HepG2 (cell line): ENCODE measurements at regions not wholly inside any gene's neighbourhood (a gene's known extent, or its start where the extent isn't known, plus 50 kb on each side); places are given as distances from the start of the nearest gene placed in this dataset.
A peak's percentile ranks its signal among the peaks of the same experiment; 100 is the strongest.

Experiments
- AGO2 ChIP-seq: fragments of 200-400 bp; formaldehyde crosslinking; optimal IDR thresholded peaks from 2 replicates; pipeline ENCODE3; 2017; ENCODE audit warnings: mild to moderate bottlenecking, low read depth, low read length, moderate library complexity
- DMAP1 ChIP-seq: IDR thresholded peaks from 2 replicates; pipeline ENCODE4 v1.6.1; 2016
- FOXA3 ChIP-seq: IDR thresholded peaks from 2 replicates; pipeline ENCODE4 v1.6.1; 2016; ENCODE audit warnings: missing genetic modification reagents, missing compliant biosample characterization
- HDAC2 ChIP-seq: sonication (generic); formaldehyde crosslinking; IDR thresholded peaks from 2 replicates; pipeline ENCODE4 v1.4.0; 2020; ENCODE audit warnings: missing genetic modification reagents
- HNRNPK ChIP-seq: fragments of 200-400 bp; formaldehyde crosslinking; IDR thresholded peaks from 2 replicates; pipeline ENCODE4 v1.6.1; 2018; ENCODE audit warnings: low read length, low read depth, moderate library complexity, mild to moderate bottlenecking; ENCODE audit not compliant: poor library complexity, severe bottlenecking
- JUNB ChIP-seq: sonication (generic); formaldehyde crosslinking; IDR thresholded peaks from 2 replicates; pipeline ENCODE4 v1.8.0; 2022; ENCODE audit warnings: missing genetic modification reagents, mild to moderate bottlenecking, borderline replicate concordance
- KDM1A ChIP-seq: IDR thresholded peaks from 2 replicates; pipeline ENCODE4 v1.6.1; 2016; ENCODE audit warnings: missing compliant biosample characterization
- KLF13 ChIP-seq: sonication (generic); formaldehyde crosslinking; IDR thresholded peaks from 2 replicates; pipeline ENCODE4 v1.4.0; 2020; ENCODE audit warnings: mild to moderate bottlenecking, missing genetic modification reagents
- MBNL3 ChIP-seq: fragments of 250-450 bp; sonication (Bioruptor Pico); conservative IDR thresholded peaks from 2 replicates; pipeline ENCODE4 v1.8.0; 2022; ENCODE audit warnings: mild to moderate bottlenecking, inconsistent platforms
- MTF1 ChIP-seq: sonication (generic); formaldehyde crosslinking; IDR thresholded peaks from 2 replicates; pipeline ENCODE4 v1.5.0; 2020; ENCODE audit warnings: missing genetic modification reagents
- MYNN ChIP-seq: sonication (generic); formaldehyde crosslinking; IDR thresholded peaks from 2 replicates; pipeline ENCODE4 v1.4.0; 2020; ENCODE audit warnings: mild to moderate bottlenecking, low read depth, missing genetic modification reagents
- NCOA2 ChIP-seq: sonication (generic); formaldehyde crosslinking; IDR thresholded peaks from 2 replicates; pipeline ENCODE4 v1.8.0; 2022; ENCODE audit warnings: inconsistent platforms
- SOX13 ChIP-seq, 3 experiments: fragments of 450-650 bp in 1 of 3; sonication (generic) in 1 of 3; formaldehyde crosslinking in 1 of 3; IDR thresholded peaks in 2 of 3; conservative IDR thresholded peaks in 1 of 3; 2 replicates each; pipeline versions ENCODE4 v1.5.0 to v1.6.1; 2016 to 2020; ENCODE audit warnings: antibody characterized with exemption in 1 of 3, mild to moderate bottlenecking in 1 of 3, missing compliant biosample characterization in 1 of 3, missing genetic modification reagents in 1 of 3, moderate library complexity in 1 of 3
- SP5 ChIP-seq: IDR thresholded peaks from 2 replicates; pipeline ENCODE4 v1.6.1; 2016; ENCODE audit warnings: low read depth, borderline replicate concordance
- TGIF2 ChIP-seq: IDR thresholded peaks from 2 replicates; pipeline ENCODE4 v1.6.1; 2016; ENCODE audit warnings: control low read depth, missing compliant biosample characterization
- ZC3H4 ChIP-seq: sonication (generic); formaldehyde crosslinking; IDR thresholded peaks from 2 replicates; pipeline ENCODE4 v1.4.0; 2020; ENCODE audit warnings: missing genetic modification reagents, borderline replicate concordance
- ZKSCAN8 ChIP-seq: IDR thresholded peaks from 2 replicates; pipeline ENCODE4 v1.6.1; 2016; ENCODE audit warnings: borderline replicate concordance, missing genetic modification reagents, missing compliant biosample characterization
- ZNF17 ChIP-seq: sonication (generic); formaldehyde crosslinking; IDR thresholded peaks from 2 replicates; pipeline ENCODE4 v1.5.0; 2020; ENCODE audit warnings: mild to moderate bottlenecking, missing genetic modification reagents
- ZNF232 ChIP-seq: sonication (generic); formaldehyde crosslinking; IDR thresholded peaks from 2 replicates; pipeline ENCODE4 v1.4.0; 2020; ENCODE audit warnings: missing genetic modification reagents, borderline replicate concordance
- ZNF326 ChIP-seq: sonication (generic); formaldehyde crosslinking; IDR thresholded peaks from 2 replicates; pipeline ENCODE4 v1.4.0; 2020; ENCODE audit warnings: missing genetic modification reagents, borderline replicate concordance
- ZNF33B ChIP-seq: sonication (generic); formaldehyde crosslinking; IDR thresholded peaks from 2 replicates; pipeline ENCODE4 v1.5.1; 2020; ENCODE audit warnings: mild to moderate bottlenecking, missing genetic modification reagents
- ZNF34 ChIP-seq: sonication (generic); formaldehyde crosslinking; IDR thresholded peaks from 2 replicates; pipeline ENCODE4 v1.4.0; 2020; ENCODE audit warnings: mild to moderate bottlenecking, missing genetic modification reagents, borderline replicate concordance
- ZNF446 ChIP-seq: sonication (generic); formaldehyde crosslinking; IDR thresholded peaks from 2 replicates; pipeline ENCODE4 v1.5.0; 2020; ENCODE audit warnings: mild to moderate bottlenecking, missing genetic modification reagents
- ZNF550 ChIP-seq: sonication (generic); formaldehyde crosslinking; IDR thresholded peaks from 2 replicates; pipeline ENCODE4 v1.4.0; 2020; ENCODE audit warnings: mild to moderate bottlenecking, missing genetic modification reagents, borderline replicate concordance
- ZNF570 ChIP-seq: sonication (generic); formaldehyde crosslinking; IDR thresholded peaks from 2 replicates; pipeline ENCODE4 v1.4.0; 2020; ENCODE audit warnings: mild to moderate bottlenecking, missing genetic modification reagents, borderline replicate concordance
- ZNF572 ChIP-seq: sonication (generic); formaldehyde crosslinking; IDR thresholded peaks from 2 replicates; pipeline ENCODE4 v1.5.1; 2020; ENCODE audit warnings: mild to moderate bottlenecking, missing genetic modification reagents
- ZNF788 ChIP-seq: sonication (generic); formaldehyde crosslinking; IDR thresholded peaks from 2 replicates; pipeline ENCODE4 v1.5.0; 2020; ENCODE audit warnings: mild to moderate bottlenecking, missing genetic modification reagents, borderline replicate concordance
- ZNF790 ChIP-seq: sonication (generic); formaldehyde crosslinking; IDR thresholded peaks from 2 replicates; pipeline ENCODE4 v1.8.0; 2022; ENCODE audit warnings: missing genetic modification reagents, mild to moderate bottlenecking, borderline replicate concordance
- TF ChIP-seq, protein P1 (sequence below): fragments of 450-650 bp; IDR thresholded peaks from 2 replicates; pipeline ENCODE4 v1.6.1; 2016
- TF ChIP-seq, protein P2 (sequence below): sonication (generic); formaldehyde crosslinking; IDR thresholded peaks from 2 replicates; pipeline ENCODE4 v1.4.0; 2020; ENCODE audit warnings: missing genetic modification reagents

DNA sequence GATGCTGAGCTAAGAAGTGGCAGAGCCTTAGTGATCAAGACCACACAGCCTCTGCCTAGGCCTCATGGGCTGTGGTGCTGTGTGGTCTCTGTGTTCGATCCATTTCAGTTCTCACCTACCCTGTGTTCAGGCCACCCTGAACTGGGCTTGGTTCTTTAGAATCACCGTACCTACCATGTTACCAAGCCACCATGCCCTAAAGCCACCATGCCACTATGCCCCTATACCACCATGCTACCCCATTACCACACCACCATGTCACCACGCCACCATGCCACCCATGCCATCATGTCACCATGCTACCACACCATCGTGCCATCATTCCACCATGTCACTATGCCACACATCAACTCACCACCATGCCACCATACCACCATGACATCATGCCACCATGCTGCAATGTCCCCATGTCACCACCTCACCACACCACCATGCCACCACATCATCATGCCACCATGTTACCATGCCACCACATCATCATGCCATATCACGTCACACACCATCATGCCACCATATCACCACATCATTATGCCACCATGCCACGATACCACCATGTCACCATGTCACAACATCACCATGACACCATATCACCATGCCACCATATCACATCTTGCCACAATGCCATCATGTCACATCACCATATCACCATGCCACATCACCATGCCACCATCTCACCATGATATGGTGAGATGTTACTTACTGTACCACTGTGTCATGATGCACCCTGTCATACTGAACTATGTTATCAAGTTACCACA, 191.0 kb upstream of the ARL4C start (continued):
- TF ChIP-seq ZNF326 (CRISPR knock-in tag) (no peak), ZNF34 (CRISPR knock-in tag) (no peak), MBNL3 (CRISPR knock-in tag) (no peak), KLF13 (CRISPR knock-in tag) (0 out of 2 replicates have a peak, but pooled peaks have one; percentile 71), ZNF550 (0 out of 2 replicates have a peak, but pooled peaks have one; percentile 90), NCOA2 (no peak), ZNF232 (CRISPR knock-in tag) (no peak), SOX13 (IDR thresholded peaks at IDR 0.05) (no peak), SOX13 (CRISPR knock-in tag; conservative IDR thresholded peaks at IDR 0.05 in 1 of 2, IDR thresholded peaks at IDR 0.05 in 1 of 2) (no peak), MTF1 (CRISPR knock-in tag) (no peak), ZNF446 (no peak), HNRNPK (no peak), ZNF790 (no peak), HDAC2 (CRISPR knock-in tag) (no peak), ZNF33B (CRISPR knock-in tag) (no peak), ZKSCAN8 (CRISPR knock-in tag) (no peak), AGO2 (no peak), SP5 (CRISPR knock-in tag) (no peak), ZC3H4 (CRISPR knock-in tag) (no peak), JUNB (CRISPR knock-in tag) (peak; percentile 86; the same call in 1 of the 2 replicates), ZNF572 (CRISPR knock-in tag) (no peak), MYNN (no peak), ZNF570 (no peak), KDM1A (no peak), TGIF2 (CRISPR knock-in tag) (no peak), DMAP1 (CRISPR knock-in tag) (no peak), FOXA3 (CRISPR knock-in tag) (no peak), ZNF788 (CRISPR knock-in tag) (peak; percentile 52; the same call in 1 of the 2 replicates), ZNF17 (CRISPR knock-in tag) (no peak)
- TF ChIP-seq, protein P1, sequence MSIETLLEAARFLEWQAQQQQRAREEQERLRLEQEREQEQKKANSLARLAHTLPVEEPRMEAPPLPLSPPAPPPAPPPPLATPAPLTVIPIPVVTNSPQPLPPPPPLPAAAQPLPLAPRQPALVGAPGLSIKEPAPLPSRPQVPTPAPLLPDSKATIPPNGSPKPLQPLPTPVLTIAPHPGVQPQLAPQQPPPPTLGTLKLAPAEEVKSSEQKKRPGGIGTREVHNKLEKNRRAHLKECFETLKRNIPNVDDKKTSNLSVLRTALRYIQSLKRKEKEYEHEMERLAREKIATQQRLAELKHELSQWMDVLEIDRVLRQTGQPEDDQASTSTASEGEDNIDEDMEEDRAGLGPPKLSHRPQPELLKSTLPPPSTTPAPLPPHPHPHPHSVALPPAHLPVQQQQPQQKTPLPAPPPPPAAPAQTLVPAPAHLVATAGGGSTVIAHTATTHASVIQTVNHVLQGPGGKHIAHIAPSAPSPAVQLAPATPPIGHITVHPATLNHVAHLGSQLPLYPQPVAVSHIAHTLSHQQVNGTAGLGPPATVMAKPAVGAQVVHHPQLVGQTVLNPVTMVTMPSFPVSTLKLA, result peak; percentile 38; the same call in 1 of the 2 replicates
- TF ChIP-seq, protein P2, sequence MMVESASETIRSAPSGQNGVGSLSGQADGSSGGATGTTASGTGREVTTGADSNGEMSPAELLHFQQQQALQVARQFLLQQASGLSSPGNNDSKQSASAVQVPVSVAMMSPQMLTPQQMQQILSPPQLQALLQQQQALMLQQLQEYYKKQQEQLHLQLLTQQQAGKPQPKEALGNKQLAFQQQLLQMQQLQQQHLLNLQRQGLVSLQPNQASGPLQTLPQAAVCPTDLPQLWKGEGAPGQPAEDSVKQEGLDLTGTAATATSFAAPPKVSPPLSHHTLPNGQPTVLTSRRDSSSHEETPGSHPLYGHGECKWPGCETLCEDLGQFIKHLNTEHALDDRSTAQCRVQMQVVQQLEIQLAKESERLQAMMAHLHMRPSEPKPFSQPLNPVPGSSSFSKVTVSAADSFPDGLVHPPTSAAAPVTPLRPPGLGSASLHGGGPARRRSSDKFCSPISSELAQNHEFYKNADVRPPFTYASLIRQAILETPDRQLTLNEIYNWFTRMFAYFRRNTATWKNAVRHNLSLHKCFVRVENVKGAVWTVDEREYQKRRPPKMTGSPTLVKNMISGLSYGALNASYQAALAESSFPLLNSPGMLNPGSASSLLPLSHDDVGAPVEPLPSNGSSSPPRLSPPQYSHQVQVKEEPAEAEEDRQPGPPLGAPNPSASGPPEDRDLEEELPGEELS (CRISPR knock-in tag), result no peak
